SK-N-MC (cell line): ENCODE measurements at regions not wholly inside any gene's neighbourhood (a gene's known extent, or its start where the extent isn't known, plus 50 kb on each side); places are given as distances from the start of the nearest gene placed in this dataset.

Source experiments
- EZH2 ChIP-seq: fragments of 200-600 bp; sonication (generic); IDR thresholded peaks from one replicate; pipeline ENCODE4 v1.6.1; 2017; ENCODE audit warnings: antibody characterized with exemption
- FOXP2 ChIP-seq: optimal IDR thresholded peaks from 2 replicates; pipeline ENCODE3; 2011; ENCODE audit warnings: mild to moderate bottlenecking, moderate library complexity; ENCODE audit not compliant: insufficient read depth; ENCODE audit errors: extremely low read length, control extremely low read depth

DNA sequence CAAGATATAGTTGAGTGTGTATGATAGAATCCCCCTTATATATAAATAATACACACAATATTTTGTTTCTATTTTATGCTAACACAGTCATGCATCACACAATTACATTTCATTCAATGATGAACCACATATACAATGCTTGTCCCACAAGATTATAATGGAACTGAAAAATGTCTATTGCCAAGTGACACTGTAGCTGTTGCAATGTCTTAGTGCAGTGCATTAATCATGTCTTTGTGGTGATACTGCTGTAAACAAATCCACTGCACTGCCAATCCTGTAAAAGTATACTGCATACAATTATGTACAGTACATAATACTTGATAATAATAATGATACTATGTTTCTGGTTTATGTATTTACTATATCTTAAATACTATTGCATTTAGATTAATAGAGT is 512.1 kb upstream of the CNTN3 start:
- TF ChIP-seq EZH2 (no peak), FOXP2 (no peak)
